GM23338 (cell line): ENCODE measurements at regions not wholly inside any gene's neighbourhood (a gene's known extent, or its start where the extent isn't known, plus 50 kb on each side); places are given as distances from the start of the nearest gene placed in this dataset.

Experiments used
- ATAC-seq: fragments of 200-7000 bp; cut with Tn5 transposase; 3 replicates; pipeline ENCODE4 v1.9.1; 2020
- DNase-seq: peaks from one replicate; pipeline ENCODE4 v3.0.0-alpha.2; 2015; ENCODE audit warnings: low spot score
- H2AFZ ChIP-seq: fragments of 200-600 bp; sonication (generic); 2 replicates; pipeline ENCODE4 v1.8.0; 2016; ENCODE audit warnings: antibody characterized with exemption, mild to moderate bottlenecking, moderate library complexity
- H3F3A ChIP-seq: fragments of 200-600 bp; sonication (generic); replicated peaks from 2 replicates; pipeline ENCODE4 v1.8.0; 2017; ENCODE audit warnings: antibody characterized with exemption, mixed run types, low read depth
- H3K27ac ChIP-seq: fragments of 200-600 bp; sonication (generic); 2 replicates; pipeline ENCODE4 v1.6.1; 2016; ENCODE audit warnings: low read depth
- H3K27me3 ChIP-seq: fragments of 200-600 bp; sonication (generic); 2 replicates; pipeline ENCODE4 v1.8.0; 2016; ENCODE audit warnings: mild to moderate bottlenecking, mixed run types, moderate library complexity; ENCODE audit not compliant: insufficient read depth
- H3K36me3 ChIP-seq: fragments of 200-600 bp; sonication (generic); 2 replicates; pipeline ENCODE4 v1.8.0; 2016; ENCODE audit warnings: mild to moderate bottlenecking; ENCODE audit not compliant: insufficient read depth
- H3K4me1 ChIP-seq: fragments of 200-600 bp; sonication (generic); 2 replicates; pipeline ENCODE4 v1.8.0; 2016; ENCODE audit warnings: mild to moderate bottlenecking, moderate library complexity; ENCODE audit not compliant: insufficient read depth
- H3K4me2 ChIP-seq: fragments of 200-600 bp; sonication (generic); 2 replicates; pipeline ENCODE4 v1.7.1; 2017; ENCODE audit warnings: mixed run types
- H3K4me3 ChIP-seq: fragments of 200-600 bp; sonication (generic); 2 replicates; pipeline ENCODE4 v1.6.1; 2016; ENCODE audit warnings: mixed run types
- H3K79me2 ChIP-seq: fragments of 200-600 bp; sonication (generic); replicated peaks from 2 replicates; pipeline ENCODE4 v1.8.0; 2017; ENCODE audit warnings: mild to moderate bottlenecking; ENCODE audit not compliant: insufficient read depth
- H3K9me2 ChIP-seq: fragments of 200-600 bp; sonication (generic); 2 replicates; pipeline ENCODE4 v1.8.0; 2017; ENCODE audit not compliant: insufficient read depth
- H4K20me1 ChIP-seq: fragments of 200-600 bp; sonication (generic); replicated peaks from 2 replicates; pipeline ENCODE4 v1.8.0; 2017; ENCODE audit warnings: mild to moderate bottlenecking; ENCODE audit not compliant: insufficient read depth
- H3K27ac Mint-ChIP-seq: 2 replicates; pipeline ENCODE4 v1.8.0; 2020; ENCODE audit warnings: inconsistent platforms, mild to moderate bottlenecking, moderate library complexity, mixed read lengths
- H3K27me3 Mint-ChIP-seq: 3 replicates; pipeline ENCODE4 v1.8.0; 2022; ENCODE audit warnings: low read depth, mild to moderate bottlenecking, moderate library complexity, mixed read lengths, inconsistent platforms; ENCODE audit not compliant: insufficient read depth, poor library complexity
- H3K36me3 Mint-ChIP-seq: 3 replicates; pipeline ENCODE4 v1.8.0; 2021; ENCODE audit warnings: low read depth, mild to moderate bottlenecking, inconsistent platforms, moderate library complexity, mixed read lengths
- H3K4me1 Mint-ChIP-seq: 3 replicates; pipeline ENCODE4 v1.8.0; 2020; ENCODE audit warnings: mild to moderate bottlenecking, inconsistent platforms, mixed read lengths
- H3K4me3 Mint-ChIP-seq: 3 replicates; pipeline ENCODE4 v1.8.0; 2021; ENCODE audit warnings: moderate library complexity, mild to moderate bottlenecking, inconsistent platforms, mixed read lengths
- H3K9me3 Mint-ChIP-seq: 3 replicates; pipeline ENCODE4 v1.8.0; 2020; ENCODE audit warnings: moderate library complexity, mild to moderate bottlenecking, inconsistent platforms, mixed read lengths
- EZH2 ChIP-seq: fragments of 200-600 bp; sonication (generic); IDR thresholded peaks from one replicate; pipeline ENCODE4 v1.8.0; 2017; ENCODE audit warnings: antibody characterized with exemption, mild to moderate bottlenecking, low read depth; ENCODE audit not compliant: unreplicated experiment
- EZH2phosphoT487 ChIP-seq: fragments of 200-600 bp; sonication (generic); IDR thresholded peaks from one replicate; pipeline ENCODE4 v1.8.1; 2018; ENCODE audit warnings: antibody characterized with exemption; ENCODE audit not compliant: unreplicated experiment
- JUNB ChIP-seq: IDR thresholded peaks from one replicate; pipeline ENCODE4 v1.6.1; 2016; ENCODE audit warnings: antibody characterized with exemption; ENCODE audit not compliant: unreplicated experiment
- NANOG ChIP-seq: IDR thresholded peaks from 2 replicates; pipeline ENCODE4 v1.6.1; 2016; ENCODE audit warnings: antibody characterized with exemption, borderline replicate concordance
- POLR2AphosphoS5 ChIP-seq: IDR thresholded peaks from 2 replicates; pipeline ENCODE4 v1.6.1; 2016; ENCODE audit warnings: antibody characterized with exemption, low read depth
- STAT1 ChIP-seq: IDR thresholded peaks from one replicate; pipeline ENCODE4 v1.6.1; 2016; ENCODE audit warnings: antibody characterized with exemption; ENCODE audit not compliant: unreplicated experiment
- ZNF114 ChIP-seq: fragments of 250-450 bp; sonication (Bioruptor Pico); IDR thresholded peaks from 2 replicates; pipeline ENCODE4 v1.5.0; 2020; ENCODE audit warnings: mild to moderate bottlenecking, moderate library complexity
- ZNF331 ChIP-seq: fragments of 250-450 bp; sonication (Bioruptor Pico); IDR thresholded peaks from 2 replicates; pipeline ENCODE4 v1.5.0; 2020; ENCODE audit warnings: low read depth, mild to moderate bottlenecking, moderate library complexity
- TF ChIP-seq, protein P1 (sequence below): IDR thresholded peaks from 2 replicates; pipeline ENCODE4 v1.6.1; 2016; ENCODE audit warnings: antibody characterized with exemption
- TF ChIP-seq, protein P2 (sequence below), 2 experiments: fragments of 200-600 bp in 1 of 2; sonication (generic) in 1 of 2; conservative IDR thresholded peaks; 2 replicates each; pipeline versions ENCODE4 v1.5.1 to v1.6.1; 2016 to 2017; ENCODE audit warnings: antibody characterized with exemption in 2 of 2, low read depth in 2 of 2, mild to moderate bottlenecking in 2 of 2, moderate library complexity in 1 of 2

DNA sequence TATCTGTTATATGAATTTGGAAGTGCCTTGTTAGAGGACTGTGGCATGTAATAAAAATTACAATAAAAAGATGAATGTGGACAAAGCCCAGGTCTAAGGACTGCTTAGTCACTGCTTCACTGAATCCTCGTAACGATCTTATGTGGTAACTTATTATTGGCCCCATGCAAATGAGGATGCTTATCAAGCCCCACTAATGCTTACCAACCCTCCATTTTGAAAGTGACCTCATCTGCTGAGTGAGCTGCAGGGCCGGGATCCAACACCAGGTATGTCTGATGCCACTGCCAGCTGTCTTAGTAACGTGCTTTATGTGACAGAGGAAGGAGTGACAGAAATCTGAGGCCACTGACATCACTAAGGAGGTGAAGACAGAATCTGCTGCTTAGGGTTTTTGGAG, 65.3 kb upstream of the CCDC85A start:
- no peaks in the 10 kb centered on the region for H3K27me3 ChIP-seq
- DNase-seq (peak; percentile 53), ATAC-seq (peak; percentile 48)
- peaks cover 34% of the 10 kb centered on the region for H3K4me1 ChIP-seq
- peaks cover 47% of the 10 kb centered on the region for H3K4me1 Mint-ChIP-seq
- H2AFZ ChIP-seq = no peak overlapping the region
- no peaks in the 10 kb centered on the region for H3F3A ChIP-seq
- peak overlapping the region; percentile 42 for H3K4me2 ChIP-seq
- H3K27me3 Mint-ChIP-seq = peaks cover 2% of the 10 kb centered on the region
- H3K36me3 Mint-ChIP-seq = peaks cover 20% of the 10 kb centered on the region; the same call in 2 of the 3 replicates
- H3K27ac ChIP-seq = peak overlapping the region; percentile 3; the same call in 1 of the 2 replicates
- H3K36me3 ChIP-seq = no peaks in the 10 kb centered on the region
- H3K4me3 Mint-ChIP-seq = peak overlapping the region; percentile 57
- peak overlapping the region; percentile 26 for H3K4me3 ChIP-seq
- no peaks in the 10 kb centered on the region for H3K79me2 ChIP-seq
- peak overlapping the region; percentile 86 for H3K27ac Mint-ChIP-seq
- H3K9me2 ChIP-seq = peaks cover 2% of the 10 kb centered on the region; the same call in 1 of the 2 replicates
- peaks cover 3% of the 10 kb centered on the region; the same call in 1 of the 3 replicates for H3K9me3 Mint-ChIP-seq
- no peaks in the 10 kb centered on the region for H4K20me1 ChIP-seq
- no peak for TF ChIP-seq STAT1
- no peak for TF ChIP-seq EZH2phosphoT487
- TF ChIP-seq, protein P1, sequence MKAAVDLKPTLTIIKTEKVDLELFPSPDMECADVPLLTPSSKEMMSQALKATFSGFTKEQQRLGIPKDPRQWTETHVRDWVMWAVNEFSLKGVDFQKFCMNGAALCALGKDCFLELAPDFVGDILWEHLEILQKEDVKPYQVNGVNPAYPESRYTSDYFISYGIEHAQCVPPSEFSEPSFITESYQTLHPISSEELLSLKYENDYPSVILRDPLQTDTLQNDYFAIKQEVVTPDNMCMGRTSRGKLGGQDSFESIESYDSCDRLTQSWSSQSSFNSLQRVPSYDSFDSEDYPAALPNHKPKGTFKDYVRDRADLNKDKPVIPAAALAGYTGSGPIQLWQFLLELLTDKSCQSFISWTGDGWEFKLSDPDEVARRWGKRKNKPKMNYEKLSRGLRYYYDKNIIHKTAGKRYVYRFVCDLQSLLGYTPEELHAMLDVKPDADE = no peak
- no peak for TF ChIP-seq ZNF331 (CRISPR knock-in tag)
- no peak for TF ChIP-seq JUNB
- no peak for TF ChIP-seq ZNF114
- TF ChIP-seq POLR2AphosphoS5 = no peak
- TF ChIP-seq EZH2 = no peak
- no peak for TF ChIP-seq NANOG

DNA sequence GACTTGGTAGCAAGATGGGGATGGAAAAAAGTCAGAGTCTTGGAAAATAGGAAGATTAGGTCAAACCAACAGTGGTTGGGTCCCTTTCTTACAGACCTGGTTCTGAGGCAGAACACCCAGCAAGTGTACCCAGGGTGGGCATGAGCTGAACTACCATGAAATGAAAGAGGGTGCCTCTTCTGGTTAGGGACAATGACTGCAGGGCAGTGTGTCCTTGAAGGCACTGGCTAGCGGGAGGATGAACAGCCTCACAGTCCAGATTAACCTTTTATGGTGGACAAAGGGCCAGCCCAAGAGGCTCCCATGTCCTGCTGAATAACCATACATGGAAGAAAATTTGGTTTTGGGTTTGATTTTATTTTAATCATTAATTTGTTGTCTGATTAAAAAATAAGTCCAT, 61.8 kb upstream of the CCDC85A start:
- Mint-ChIP-seq H3K4me1 (peaks cover 44% of the 10 kb centered on the region), H3K36me3 (peaks cover 15% of the 10 kb centered on the region; the same call in 2 of the 3 replicates), H3K9me3 (no peaks in the 10 kb centered on the region), H3K27ac (no peak overlapping the region), H3K27me3 (peaks cover 2% of the 10 kb centered on the region), H3K4me3 (no peak overlapping the region)
- Histone ChIP-seq H3K4me2 (no peak overlapping the region), H4K20me1 (no peaks in the 10 kb centered on the region), H3K27me3 (no peaks in the 10 kb centered on the region), H3F3A (no peaks in the 10 kb centered on the region), H3K27ac (no peak overlapping the region), H3K9me2 (peaks cover 2% of the 10 kb centered on the region; the same call in 1 of the 2 replicates), H3K4me3 (no peak overlapping the region), H3K4me1 (peaks cover 31% of the 10 kb centered on the region), H2AFZ (no peak overlapping the region), H3K79me2 (no peaks in the 10 kb centered on the region), H3K36me3 (no peaks in the 10 kb centered on the region)
- no peak for ATAC-seq
- DNase-seq = no peak
- TF ChIP-seq JUNB (no peak), POLR2AphosphoS5 (no peak), EZH2phosphoT487 (no peak)

DNA sequence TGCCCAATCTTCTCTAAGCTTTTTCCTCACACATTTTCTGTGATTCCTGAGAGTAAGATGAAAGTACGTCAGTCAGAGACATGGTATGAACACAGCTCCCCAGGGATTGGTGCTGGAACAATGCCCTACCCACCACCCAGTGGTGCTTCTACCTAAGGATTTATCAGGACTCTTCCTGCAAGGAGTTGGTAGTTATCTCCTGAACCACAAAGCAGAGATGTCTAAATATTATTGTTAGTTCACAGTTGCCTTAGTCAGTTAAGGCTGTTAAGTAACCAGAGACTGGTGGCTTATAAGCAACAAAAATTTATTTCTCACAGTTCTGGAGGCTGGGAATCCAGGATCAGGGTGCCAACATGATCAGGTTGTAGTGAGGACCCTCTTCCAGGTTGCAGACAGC, 60.3 kb upstream of the CCDC85A start:
- peaks cover 35% of the 10 kb centered on the region for H3K4me1 Mint-ChIP-seq
- TF ChIP-seq POLR2AphosphoS5 (no peak), EZH2 (no peak), JUNB (no peak), NANOG (no peak), EZH2phosphoT487 (no peak)
- TF ChIP-seq, protein P1 = no peak
- TF ChIP-seq, protein P2, sequence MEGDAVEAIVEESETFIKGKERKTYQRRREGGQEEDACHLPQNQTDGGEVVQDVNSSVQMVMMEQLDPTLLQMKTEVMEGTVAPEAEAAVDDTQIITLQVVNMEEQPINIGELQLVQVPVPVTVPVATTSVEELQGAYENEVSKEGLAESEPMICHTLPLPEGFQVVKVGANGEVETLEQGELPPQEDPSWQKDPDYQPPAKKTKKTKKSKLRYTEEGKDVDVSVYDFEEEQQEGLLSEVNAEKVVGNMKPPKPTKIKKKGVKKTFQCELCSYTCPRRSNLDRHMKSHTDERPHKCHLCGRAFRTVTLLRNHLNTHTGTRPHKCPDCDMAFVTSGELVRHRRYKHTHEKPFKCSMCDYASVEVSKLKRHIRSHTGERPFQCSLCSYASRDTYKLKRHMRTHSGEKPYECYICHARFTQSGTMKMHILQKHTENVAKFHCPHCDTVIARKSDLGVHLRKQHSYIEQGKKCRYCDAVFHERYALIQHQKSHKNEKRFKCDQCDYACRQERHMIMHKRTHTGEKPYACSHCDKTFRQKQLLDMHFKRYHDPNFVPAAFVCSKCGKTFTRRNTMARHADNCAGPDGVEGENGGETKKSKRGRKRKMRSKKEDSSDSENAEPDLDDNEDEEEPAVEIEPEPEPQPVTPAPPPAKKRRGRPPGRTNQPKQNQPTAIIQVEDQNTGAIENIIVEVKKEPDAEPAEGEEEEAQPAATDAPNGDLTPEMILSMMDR (conservative IDR thresholded peaks at IDR 0.05; ENCODE audit: low read depth in 2 of 2) = no peak

More for the DNA sequence above, 60.3 kb upstream of the CCDC85A start:
- Mint-ChIP-seq H3K4me3 (no peak overlapping the region), H3K27ac (no peak overlapping the region), H3K36me3 (peaks cover 15% of the 10 kb centered on the region; the same call in 2 of the 3 replicates), H3K9me3 (no peaks in the 10 kb centered on the region), H3K27me3 (peaks cover 4% of the 10 kb centered on the region)
- Histone ChIP-seq H4K20me1 (no peaks in the 10 kb centered on the region; the same call in 1 of the 2 replicates), H3K27ac (no peak overlapping the region), H3K4me2 (no peak overlapping the region), H3F3A (no peaks in the 10 kb centered on the region), H2AFZ (no peak overlapping the region), H3K9me2 (peaks cover 2% of the 10 kb centered on the region; the same call in 1 of the 2 replicates), H3K4me3 (no peak overlapping the region), H3K4me1 (peaks cover 25% of the 10 kb centered on the region), H3K36me3 (no peaks in the 10 kb centered on the region), H3K79me2 (no peaks in the 10 kb centered on the region), H3K27me3 (no peaks in the 10 kb centered on the region)
- ATAC-seq = no peak
- no peak for DNase-seq
